ENCODE measurements at regions not wholly inside any gene's neighbourhood (a gene's known extent, or its start where the extent isn't known, plus 50 kb on each side); places are given as distances from the start of the nearest gene placed in this dataset.

- Histone ChIP-seq H3K36me3 (no peaks in the 10 kb centered on the region), H3K27me3 (no peaks in the 10 kb centered on the region), H3K9me3 (no peaks in the 10 kb centered on the region), H3K4me3 (no peak overlapping the region)
- no peak for DNase-seq
Measured at GRCh38 chr15:31905054-31905453, 125.3 kb upstream of the CHRNA7 start.

GRCh38 chr15:31925541-31925940, 104.8 kb upstream of the CHRNA7 start:
- DNase-seq: no peak
- no peaks in the 10 kb centered on the region for H3K9me3 ChIP-seq
- no peaks in the 10 kb centered on the region for H3K36me3 ChIP-seq
- H3K4me3 ChIP-seq: no peak overlapping the region
- H3K27me3 ChIP-seq: no peaks in the 10 kb centered on the region

- no peak overlapping the region for H3K4me3 ChIP-seq
- H3K27me3 ChIP-seq: no peaks in the 10 kb centered on the region
- DNase-seq: no peak
- no peaks in the 10 kb centered on the region for H3K36me3 ChIP-seq
- H3K9me3 ChIP-seq: no peaks in the 10 kb centered on the region
Measured at GRCh38 chr15:31930967-31931366, 99.3 kb upstream of the CHRNA7 start.

- Histone ChIP-seq H3K36me3 (no peaks in the 10 kb centered on the region), H3K4me3 (no peak overlapping the region), H3K9me3 (no peaks in the 10 kb centered on the region), H3K27me3 (no peaks in the 10 kb centered on the region)
- no peak for DNase-seq
Measured at GRCh38 chr15:31932576-31932975, 97.7 kb upstream of the CHRNA7 start.

GRCh38 chr15:31934821-31935220, 95.5 kb upstream of the CHRNA7 start:
- no peaks in the 10 kb centered on the region for H3K27me3 ChIP-seq
- no peaks in the 10 kb centered on the region for H3K36me3 ChIP-seq
- H3K4me3 ChIP-seq: no peak overlapping the region
- H3K9me3 ChIP-seq: no peaks in the 10 kb centered on the region
- DNase-seq: no peak

- no peaks in the 10 kb centered on the region for H3K27me3 ChIP-seq
Measured at GRCh38 chr15:31953478-31953877, 76.8 kb upstream of the CHRNA7 start.

GRCh38 chr15:31954374-31955172, 75.7 kb upstream of the CHRNA7 start:
- H3K36me3 ChIP-seq: no peaks in the 10 kb centered on the region
- no peaks in the 10 kb centered on the region for H3K9me3 ChIP-seq
- no peak overlapping the region for H3K4me3 ChIP-seq
- no peaks in the 10 kb centered on the region for H3K27me3 ChIP-seq
- no peak for DNase-seq

More at GRCh38 chr15:31953478-31953877, 76.8 kb upstream of the CHRNA7 start:
- Histone ChIP-seq H3K9me3 (no peaks in the 10 kb centered on the region), H3K4me3 (no peak overlapping the region), H3K36me3 (no peaks in the 10 kb centered on the region)
- DNase-seq: no peak

GRCh38 chr15:31955734-31956133, 74.6 kb upstream of the CHRNA7 start:
- H3K4me3 ChIP-seq: no peak overlapping the region
- no peaks in the 10 kb centered on the region for H3K9me3 ChIP-seq
- no peaks in the 10 kb centered on the region for H3K36me3 ChIP-seq
- no peaks in the 10 kb centered on the region for H3K27me3 ChIP-seq
- no peak for DNase-seq

- H3K4me3 ChIP-seq: no peak overlapping the region
- H3K27me3 ChIP-seq: no peaks in the 10 kb centered on the region
- no peaks in the 10 kb centered on the region for H3K36me3 ChIP-seq
- H3K9me3 ChIP-seq: no peaks in the 10 kb centered on the region
- DNase-seq: no peak
Measured at GRCh38 chr15:31957581-31957980, 72.7 kb upstream of the CHRNA7 start.

GRCh38 chr15:31964586-31965307, 65.6 kb upstream of the CHRNA7 start:
- Histone ChIP-seq H3K36me3 (no peaks in the 10 kb centered on the region), H3K4me3 (no peak overlapping the region), H3K9me3 (no peaks in the 10 kb centered on the region), H3K27me3 (no peaks in the 10 kb centered on the region)
- no peak for DNase-seq

- no peak for DNase-seq
- no peaks in the 10 kb centered on the region for H3K9me3 ChIP-seq
- H3K4me3 ChIP-seq: no peak overlapping the region
- no peaks in the 10 kb centered on the region for H3K36me3 ChIP-seq
- H3K27me3 ChIP-seq: no peaks in the 10 kb centered on the region
Measured at GRCh38 chr15:31970007-31970406, 60.3 kb upstream of the CHRNA7 start.

GRCh38 chr15:31973197-31973596, 57.1 kb upstream of the CHRNA7 start:
- Histone ChIP-seq H3K9me3 (no peaks in the 10 kb centered on the region), H3K4me3 (no peak overlapping the region), H3K36me3 (no peaks in the 10 kb centered on the region), H3K27me3 (no peaks in the 10 kb centered on the region)
- no peak for DNase-seq

- DNase-seq: no peak
- Histone ChIP-seq H3K27me3 (no peaks in the 10 kb centered on the region), H3K9me3 (no peaks in the 10 kb centered on the region), H3K4me3 (no peak overlapping the region), H3K36me3 (no peaks in the 10 kb centered on the region)
Measured at GRCh38 chr15:31974154-31974794, 56.0 kb upstream of the CHRNA7 start.

- DNase-seq: no peak
- no peaks in the 10 kb centered on the region for H3K36me3 ChIP-seq
- no peak overlapping the region for H3K4me3 ChIP-seq
- no peaks in the 10 kb centered on the region for H3K9me3 ChIP-seq
- H3K27me3 ChIP-seq: no peaks in the 10 kb centered on the region
Measured at GRCh38 chr15:31974855-31975829, 55.2 kb upstream of the CHRNA7 start.

- no peaks in the 10 kb centered on the region for H3K9me3 ChIP-seq
- no peak overlapping the region for H3K4me3 ChIP-seq
- no peaks in the 10 kb centered on the region for H3K27me3 ChIP-seq
- H3K36me3 ChIP-seq: no peaks in the 10 kb centered on the region
- no peak for DNase-seq
Measured at GRCh38 chr15:31975830-31976229, 54.5 kb upstream of the CHRNA7 start.

GRCh38 chr15:31977138-31977537, 53.2 kb upstream of the CHRNA7 start:
- Histone ChIP-seq H3K27me3 (no peaks in the 10 kb centered on the region), H3K4me3 (no peak overlapping the region), H3K9me3 (no peaks in the 10 kb centered on the region), H3K36me3 (no peaks in the 10 kb centered on the region)
- DNase-seq: no peak
